ENCODE measurements at regions not wholly inside any gene's neighbourhood (a gene's known extent, or its start where the extent isn't known, plus 50 kb on each side); places are given as distances from the start of the nearest gene placed in this dataset.

- no peaks in the 10 kb centered on the region for H3K36me3 ChIP-seq (ENCODE audit: control insufficient read depth in 2 of 2, extremely low read depth in 1 of 2, insufficient read depth in 2 of 2, low read length in 2 of 2)
- H4K20me1 ChIP-seq (replicated peaks; ENCODE audit: control insufficient read depth, extremely low read depth, insufficient read depth, low read length) = no peaks in the 10 kb centered on the region
- no peaks in the 10 kb centered on the region for H3K79me2 ChIP-seq (ENCODE audit: control insufficient read depth, insufficient read depth, low read length)
- H3K27ac ChIP-seq (ENCODE audit: insufficient read depth, low read depth, low read length) = no peak overlapping the region
- no peak overlapping the region for H3K4me3 ChIP-seq (replicated peaks in 1 of 3; ENCODE audit: insufficient read depth in 1 of 3, low read depth in 1 of 3, low read length in 3 of 3)
- POLR2A ChIA-PET = no interaction called here
- H3K4me2 ChIP-seq (ENCODE audit: insufficient read depth, low read length) = no peak overlapping the region
- TF ChIP-seq, protein P1, sequence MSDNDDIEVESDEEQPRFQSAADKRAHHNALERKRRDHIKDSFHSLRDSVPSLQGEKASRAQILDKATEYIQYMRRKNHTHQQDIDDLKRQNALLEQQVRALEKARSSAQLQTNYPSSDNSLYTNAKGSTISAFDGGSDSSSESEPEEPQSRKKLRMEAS (IDR thresholded peaks at IDR 0.05; ENCODE audit: insufficient read depth, insufficient read length) = no peak
- TF ChIP-seq POLR2A (IDR thresholded peaks at IDR 0.05; ENCODE audit: low read depth, low read length) (no peak), GATA2 (IDR thresholded peaks at IDR 0.05; ENCODE audit: insufficient read depth, insufficient read length, low read depth, low read length) (no peak)
- H3K9me1 ChIP-seq (replicated peaks; ENCODE audit: control insufficient read depth, extremely low read depth, insufficient read depth, low read length) = no peaks in the 10 kb centered on the region
- no peak overlapping the region for H3K9ac ChIP-seq (replicated peaks; ENCODE audit: extremely low read depth, insufficient read depth, low read length)
- no peaks in the 10 kb centered on the region for H3K27me3 ChIP-seq (ENCODE audit: control insufficient read depth in 2 of 2, insufficient read depth in 2 of 2, low read length in 2 of 2)
- DNase-seq (ENCODE audit: low read depth, low spot score) = no peak
- FAIRE-seq = no peak
- BruUV-seq (replicated peaks) = no TSS peak
- no peak overlapping the region for H2AFZ ChIP-seq (ENCODE audit: low read depth, low read length)
- no peaks in the 10 kb centered on the region for H3K4me1 ChIP-seq (ENCODE audit: control insufficient read depth, extremely low read depth, insufficient read depth, low read length)
- intact Hi-C loops (cut with micrococcal nuclease) (no loop called here), dilution Hi-C loops (cut with MboI; ENCODE audit: extremely low pct_ligation_motif_present, low sequenced_read_pairs) (no loop called here)
- H3K9me3 ChIP-seq (replicated peaks; ENCODE audit: control insufficient read depth, insufficient read depth, low read length) = no peaks in the 10 kb centered on the region
- CTCF ChIA-PET = no interaction called here
Measured at GRCh38 chr12:67534046-67534445, 114.5 kb upstream of the DYRK2 start.

DNA sequence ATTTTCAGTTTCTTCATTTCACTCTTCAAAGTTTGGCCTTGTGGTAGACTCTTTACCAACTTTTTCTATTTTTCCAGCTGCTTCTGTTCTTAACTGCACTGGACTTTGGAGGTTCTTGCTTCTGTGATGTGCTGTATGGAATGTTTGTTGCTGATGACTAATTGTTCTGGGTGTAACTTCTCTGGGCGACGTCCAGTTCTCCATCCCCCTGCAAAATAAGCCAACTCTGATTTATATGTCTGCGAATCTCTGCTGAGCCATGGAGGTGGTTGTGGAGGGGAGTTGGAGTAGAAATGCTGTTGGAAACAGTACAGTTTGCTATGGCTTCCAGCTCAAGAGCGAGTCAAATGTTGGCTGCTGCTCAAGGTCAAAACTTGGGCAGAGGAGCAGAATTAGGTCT is 113.9 kb upstream of the DYRK2 start:
- H3K27me3 ChIP-seq (ENCODE audit: control insufficient read depth in 2 of 2, insufficient read depth in 2 of 2, low read length in 2 of 2) = no peaks in the 10 kb centered on the region
- H3K36me3 ChIP-seq (ENCODE audit: control insufficient read depth in 2 of 2, extremely low read depth in 1 of 2, insufficient read depth in 2 of 2, low read length in 2 of 2) = no peaks in the 10 kb centered on the region
- no peak overlapping the region for H3K27ac ChIP-seq (ENCODE audit: insufficient read depth, low read depth, low read length)
- TF ChIP-seq GATA2 (IDR thresholded peaks at IDR 0.05; ENCODE audit: insufficient read depth, insufficient read length, low read depth, low read length) (no peak), FOS (IDR thresholded peaks at IDR 0.05; ENCODE audit: borderline replicate concordance, insufficient read depth, low read length) (no peak), POLR2AphosphoS5 (IDR thresholded peaks at IDR 0.05; ENCODE audit: insufficient read depth, low read depth, low read length) (no peak), POLR2A (IDR thresholded peaks at IDR 0.05; ENCODE audit: low read depth, low read length) (no peak), CTCF (IDR thresholded peaks at IDR 0.05; ENCODE audit: extremely low read depth in 1 of 2, insufficient read depth in 1 of 2, low read depth in 1 of 2, low read length in 2 of 2) (no peak), MYC (IDR thresholded peaks at IDR 0.05; ENCODE audit: low read depth, low read length) (no peak), JUN (IDR thresholded peaks at IDR 0.05; ENCODE audit: borderline replicate concordance, insufficient read depth, insufficient read length, low read depth) (no peak), EZH2 (IDR thresholded peaks at IDR 0.05; ENCODE audit: borderline replicate concordance, low read depth, low read length, severe bottlenecking) (no peak)
- TF ChIP-seq, protein P1 (IDR thresholded peaks at IDR 0.05; ENCODE audit: insufficient read depth, insufficient read length) = no peak
- H3K4me2 ChIP-seq (ENCODE audit: insufficient read depth, low read length) = no peak overlapping the region
- FAIRE-seq (no peak), DNase-seq (ENCODE audit: low read depth, low spot score) (no peak)
- no TSS peak for BruUV-seq (replicated peaks)
- no peaks in the 10 kb centered on the region for H4K20me1 ChIP-seq (replicated peaks; ENCODE audit: control insufficient read depth, extremely low read depth, insufficient read depth, low read length)
- no peak overlapping the region for H2AFZ ChIP-seq (ENCODE audit: low read depth, low read length)
- ChIA-PET POLR2A (no interaction called here), CTCF (interaction anchor here (0.5 kb wide), 1 partner anchor 424 kb away, joined by 4 read pairs; no protein-coding TSS in a partner anchor)
- no peak overlapping the region for H3K9ac ChIP-seq (replicated peaks; ENCODE audit: extremely low read depth, insufficient read depth, low read length)
- H3K4me1 ChIP-seq (ENCODE audit: control insufficient read depth, extremely low read depth, insufficient read depth, low read length) = no peaks in the 10 kb centered on the region
- no peaks in the 10 kb centered on the region for H3K9me3 ChIP-seq (replicated peaks; ENCODE audit: control insufficient read depth, insufficient read depth, low read length)
- dilution Hi-C loops (cut with MboI; ENCODE audit: extremely low pct_ligation_motif_present, low sequenced_read_pairs) (no loop called here), intact Hi-C loops (cut with micrococcal nuclease) (no loop called here)
- no peaks in the 10 kb centered on the region for H3K9me1 ChIP-seq (replicated peaks; ENCODE audit: control insufficient read depth, extremely low read depth, insufficient read depth, low read length)
- H3K79me2 ChIP-seq (ENCODE audit: control insufficient read depth, insufficient read depth, low read length) = no peaks in the 10 kb centered on the region
- no peak overlapping the region for H3K4me3 ChIP-seq (replicated peaks in 1 of 3; ENCODE audit: insufficient read depth in 1 of 3, low read depth in 1 of 3, low read length in 3 of 3)
